ENCODE measurements at regions not wholly inside any gene's neighbourhood (a gene's known extent, or its start where the extent isn't known, plus 50 kb on each side); places are given as distances from the start of the nearest gene placed in this dataset.

- TF ChIP-seq TEAD4 (IDR thresholded peaks at IDR 0.05; ENCODE audit: borderline replicate concordance, insufficient read depth) (no peak), CTCF (IDR thresholded peaks at IDR 0.05) (no peak), POLR2AphosphoS5 (IDR thresholded peaks at IDR 0.05; ENCODE audit: low read depth, low read length) (no peak), GABPA (IDR thresholded peaks at IDR 0.05; ENCODE audit: low read depth) (no peak), GATA2 (CRISPR knock-in tag; IDR thresholded peaks at IDR 0.05) (no peak), SIN3A (IDR thresholded peaks at IDR 0.05; ENCODE audit: borderline replicate concordance, low read depth, low read length) (no peak), MXI1 (IDR thresholded peaks at IDR 0.05; ENCODE audit: low read depth, low read length) (no peak)
These were observed 891.4 kb downstream of the METTL15 start for GRCh38 chr11:28999620-29000019.
